H1 (cell line): ENCODE measurements at regions not wholly inside any gene's neighbourhood (a gene's known extent, or its start where the extent isn't known, plus 50 kb on each side); places are given as distances from the start of the nearest gene placed in this dataset.

Experiments
- CTCF ChIA-PET: fragments of 300-600 bp; sonication (Branson Sonifier 250); formaldehyde crosslinking; loops from one replicate; lab custom pipeline; 2021; ENCODE audit not compliant: partially characterized antibody; lab: Charles Lee
- POLR2A ChIA-PET: fragments of 300-600 bp; sonication (Branson Sonifier 250); formaldehyde crosslinking; loops from one replicate; lab custom pipeline; 2021; ENCODE audit warnings: inconsistent platforms; ENCODE audit not compliant: partially characterized antibody; lab: Charles Lee
- DNase-seq, 2 experiments: peaks; one replicate each; pipeline versions ENCODE4 v3.0.0 to v3.0.0-alpha.2; 2010 to 2022; ENCODE audit warnings: low spot score in 2 of 2, low read depth in 1 of 2, mixed read lengths in 1 of 2
- FAIRE-seq: peaks from 2 replicates; lab custom pipeline; 2011; peaks lifted over from hg19 to GRCh38; lab: Jason Lieb, UNC
- H2AFZ ChIP-seq: 2 replicates; pipeline ENCODE4 v1.8.1; 2012; ENCODE audit warnings: low read length, inconsistent platforms
- H2AK5ac ChIP-seq: 2 replicates; pipeline ENCODE4 v1.6.1; 2013; ENCODE audit warnings: low read depth, low read length
- H2BK120ac ChIP-seq: replicated peaks from 2 replicates; pipeline ENCODE3; 2013; ENCODE audit warnings: low read depth, low read length, inconsistent platforms
- H2BK12ac ChIP-seq: 2 replicates; pipeline ENCODE4 v1.6.1; 2013; ENCODE audit warnings: low read depth, low read length
- H2BK15ac ChIP-seq: 2 replicates; pipeline ENCODE4 v1.6.1; 2013; ENCODE audit warnings: low read length
- H2BK20ac ChIP-seq: 2 replicates; pipeline ENCODE4 v1.6.1; 2013; ENCODE audit warnings: low read length
- H2BK5ac ChIP-seq: 2 replicates; pipeline ENCODE4 v1.6.1; 2013; ENCODE audit warnings: low read depth, low read length
- H3K14ac ChIP-seq: 2 replicates; pipeline ENCODE4 v1.6.1; 2013; ENCODE audit warnings: inconsistent platforms; ENCODE audit not compliant: insufficient read length
- H3K18ac ChIP-seq: 2 replicates; pipeline ENCODE4 v1.6.1; 2013; ENCODE audit warnings: low read length; ENCODE audit errors: extremely low read depth
- H3K23ac ChIP-seq: 2 replicates; pipeline ENCODE4 v1.6.1; 2013; ENCODE audit warnings: inconsistent platforms; ENCODE audit not compliant: insufficient read length
- H3K23me2 ChIP-seq: 2 replicates; pipeline ENCODE4 v1.6.1; 2013; ENCODE audit warnings: low read depth, low read length
- H3K27ac ChIP-seq: 2 replicates; pipeline ENCODE4 v1.6.1; 2011; ENCODE audit warnings: low read depth, low read length, inconsistent platforms
- H3K27me3 ChIP-seq, 4 experiments: replicated peaks in 1 of 4; 1 replicate in 1 of 4; 2 replicates in 3 of 4; pipeline versions ENCODE4 v1.6.1 to v1.8.1; 2011 to 2013; ENCODE audit warnings: low read length in 3 of 4, mild to moderate bottlenecking in 3 of 4, inconsistent platforms in 2 of 4, mixed read lengths in 2 of 4, moderate library complexity in 1 of 4; ENCODE audit not compliant: control insufficient read depth in 3 of 4, insufficient read depth in 3 of 4; ENCODE audit errors: extremely low read depth in 1 of 4
- H3K36me3 ChIP-seq, 4 experiments: 2 replicates each; pipeline versions ENCODE4 v1.6.1 to v1.8.1; 2011 to 2013; ENCODE audit warnings: mild to moderate bottlenecking in 4 of 4, low read length in 3 of 4, moderate library complexity in 2 of 4, control low read depth in 1 of 4, inconsistent platforms in 1 of 4; ENCODE audit not compliant: insufficient read depth in 4 of 4, control insufficient read depth in 2 of 4
- H3K4ac ChIP-seq: replicated peaks from 2 replicates; pipeline ENCODE3; 2013; ENCODE audit warnings: low read length, low read depth, mixed read lengths, inconsistent platforms; ENCODE audit not compliant: insufficient read length
- H3K4me1 ChIP-seq, 4 experiments: replicated peaks in 1 of 4; 1 replicate in 1 of 4; 2 replicates in 3 of 4; pipeline versions ENCODE4 v1.6.1 to v1.8.1; 2011 to 2013; ENCODE audit warnings: low read length in 3 of 4, inconsistent platforms in 2 of 4, mixed read lengths in 1 of 4; ENCODE audit not compliant: insufficient read depth in 4 of 4, control insufficient read depth in 3 of 4
- H3K4me2 ChIP-seq, 2 experiments: 2 replicates each; pipeline versions ENCODE4 v1.6.1 to v1.8.1; 2011 to 2013; ENCODE audit warnings: low read depth in 2 of 2, low read length in 2 of 2, control low read depth in 1 of 2, inconsistent platforms in 1 of 2, mild to moderate bottlenecking in 1 of 2; ENCODE audit not compliant: insufficient read depth in 1 of 2
- H3K4me3 ChIP-seq, 4 experiments: fragments of 200-600, 300-600 bp in 1 of 4; sonication (generic), shearing (Covaris generic), sonication (Bioruptor Twin) in 1 of 4; 2 replicates each; pipeline versions ENCODE4 v1.5.1 to v1.8.1; 2011 to 2016; ENCODE audit warnings: low read length in 4 of 4, low read depth in 3 of 4, control low read depth in 2 of 4, inconsistent platforms in 2 of 4, mild to moderate bottlenecking in 2 of 4, mixed read lengths in 1 of 4, moderate library complexity in 1 of 4; ENCODE audit not compliant: insufficient read depth in 2 of 4; ENCODE audit errors: extremely low read depth in 1 of 4
- H3K56ac ChIP-seq: replicated peaks from 2 replicates; pipeline ENCODE3; 2013; ENCODE audit warnings: low read depth, mild to moderate bottlenecking, mixed read lengths, low read length, inconsistent platforms; ENCODE audit not compliant: insufficient read length
- H3K79me1 ChIP-seq: 2 replicates; pipeline ENCODE4 v1.6.1; 2013; ENCODE audit warnings: low read depth, low read length, control low read depth
- H3K79me2 ChIP-seq, 2 experiments: 2 replicates each; pipeline versions ENCODE4 v1.6.1 to v1.8.1; 2012 to 2013; ENCODE audit warnings: low read length in 2 of 2, mild to moderate bottlenecking in 2 of 2, inconsistent platforms in 1 of 2; ENCODE audit not compliant: insufficient read depth in 2 of 2, control insufficient read depth in 1 of 2
- H3K9ac ChIP-seq, 4 experiments: replicated peaks in 1 of 4; 1 replicate in 1 of 4; 2 replicates in 3 of 4; pipeline versions ENCODE4 v1.6.1 to v1.8.1; 2011 to 2013; ENCODE audit warnings: low read depth in 3 of 4, low read length in 3 of 4, control low read depth in 2 of 4, mild to moderate bottlenecking in 2 of 4, moderate library complexity in 2 of 4, inconsistent platforms in 1 of 4; ENCODE audit errors: extremely low read depth in 1 of 4
- H3K9me3 ChIP-seq, 2 experiments: 2 replicates each; pipeline versions ENCODE4 v1.6.1 to v1.8.1; 2012 to 2013; ENCODE audit warnings: mild to moderate bottlenecking in 2 of 2, moderate library complexity in 2 of 2, control low read depth in 1 of 2, inconsistent platforms in 1 of 2, low read depth in 1 of 2, low read length in 1 of 2, mixed read lengths in 1 of 2; ENCODE audit not compliant: insufficient read depth in 2 of 2
- H4K20me1 ChIP-seq, 2 experiments: replicated peaks in 1 of 2; 2 replicates each; pipeline versions ENCODE3 to v1.8.1; 2011 to 2013; ENCODE audit warnings: inconsistent platforms in 2 of 2, low read length in 2 of 2, mild to moderate bottlenecking in 1 of 2; ENCODE audit not compliant: insufficient read depth in 2 of 2, control insufficient read depth in 1 of 2
- H4K5ac ChIP-seq: 2 replicates; pipeline ENCODE4 v1.6.1; 2013; ENCODE audit warnings: low read length, low read depth, mixed read lengths, inconsistent platforms; ENCODE audit not compliant: insufficient read length
- H4K8ac ChIP-seq: 2 replicates; pipeline ENCODE4 v1.8.0; 2013; ENCODE audit warnings: mild to moderate bottlenecking, moderate library complexity, low read length, inconsistent platforms; ENCODE audit not compliant: insufficient read depth; ENCODE audit errors: extremely low read depth
- H4K91ac ChIP-seq: replicated peaks from 2 replicates; pipeline ENCODE3; 2013; ENCODE audit warnings: low read length, mixed read lengths, inconsistent platforms; ENCODE audit not compliant: insufficient read length
- BACH1 ChIP-seq: IDR thresholded peaks from 2 replicates; pipeline ENCODE4 v1.6.1; 2012; ENCODE audit warnings: low read length, improper control_type of control experiment
- EP300 ChIP-seq, 2 experiments: IDR thresholded peaks; 1 replicate in 1 of 2; 2 replicates in 1 of 2; pipeline ENCODE4 v1.6.1; 2011 to 2012; ENCODE audit warnings: low read depth in 2 of 2, low read length in 2 of 2, mild to moderate bottlenecking in 2 of 2, borderline replicate concordance in 1 of 2, inconsistent platforms in 1 of 2, moderate library complexity in 1 of 2
- HDAC6 ChIP-seq: IDR thresholded peaks from one replicate; pipeline ENCODE4 v1.7.1; 2012; ENCODE audit warnings: low read depth, mild to moderate bottlenecking, inconsistent platforms, low read length, moderate library complexity
- JUN ChIP-seq: IDR thresholded peaks from 2 replicates; pipeline ENCODE4 v1.6.1; 2011; ENCODE audit warnings: low read depth, mild to moderate bottlenecking, improper control_type of control experiment, low read length
- POLR2AphosphoS5 ChIP-seq: IDR thresholded peaks from 2 replicates; pipeline ENCODE4 v1.6.1; 2011; ENCODE audit warnings: low read depth, low read length
- POU5F1 ChIP-seq: IDR thresholded peaks from 2 replicates; pipeline ENCODE4 v1.6.1; 2011; ENCODE audit warnings: low read depth, mild to moderate bottlenecking, low read length, moderate library complexity
- RFX5 ChIP-seq: IDR thresholded peaks from 2 replicates; pipeline ENCODE4 v1.6.1; 2011; ENCODE audit warnings: low read depth, low read length, improper control_type of control experiment, borderline replicate concordance
- SIX5 ChIP-seq: IDR thresholded peaks from 2 replicates; pipeline ENCODE4 v1.6.1; 2011; ENCODE audit warnings: mild to moderate bottlenecking, low read depth, low read length
- TEAD4 ChIP-seq: IDR thresholded peaks from 2 replicates; pipeline ENCODE4 v1.6.1; 2012; ENCODE audit warnings: low read depth, low read length, inconsistent platforms, mixed read lengths
- WGBS, 2 experiments: shearing (Covaris generic) in 1 of 2; methylation state at CpG; one replicate each; pipeline versions ENCODE4 v1.1.6 to v1.1.7; 2013 to 2015; ENCODE audit warnings: low lambda C conversion rate in 2 of 2, mixed read lengths in 2 of 2, inconsistent platforms in 1 of 2, low coverage in 1 of 2, missing lambda C conversion rate in 1 of 2; ENCODE audit not compliant: insufficient replicate concordance in 2 of 2, insufficient coverage in 1 of 2, insufficient read length in 1 of 2; ENCODE audit errors: extremely low coverage in 1 of 2, missing lambda C conversion rate in 1 of 2; 5-methylcytosine and 5-hydroxymethylcytosine counted together

DNA sequence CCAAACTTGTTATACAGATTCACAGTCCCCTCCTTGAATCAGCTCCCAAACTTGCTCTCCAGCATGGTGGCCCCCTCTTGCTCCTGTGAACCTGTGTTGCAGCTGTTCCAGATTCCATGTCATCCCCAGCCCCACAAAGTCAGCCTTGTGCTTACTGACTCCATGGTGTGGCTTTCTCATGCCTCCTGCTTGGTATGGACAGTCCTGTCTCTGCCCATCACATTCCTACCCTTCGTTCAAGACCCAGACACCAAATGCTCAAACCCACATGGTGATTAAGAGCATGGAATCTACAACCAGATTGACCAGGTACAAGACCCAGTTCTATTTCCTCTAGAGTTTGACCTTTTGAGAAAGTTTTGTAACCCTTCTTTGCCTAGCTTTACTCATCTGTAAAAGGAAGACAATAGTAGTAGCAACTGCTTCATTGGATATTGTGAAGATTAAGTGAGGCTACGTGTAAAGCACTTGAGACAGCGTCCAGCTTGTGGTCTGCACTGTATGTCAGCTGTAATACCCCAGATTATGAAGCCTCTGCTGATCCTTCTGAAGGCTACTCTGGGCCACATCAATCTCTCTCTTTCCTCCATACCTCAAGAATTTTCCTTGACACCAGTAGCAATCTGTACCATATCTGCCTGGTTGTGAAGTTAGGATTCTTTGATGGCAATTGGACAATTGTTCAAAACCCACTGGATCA, 146.4 kb upstream of the HAAO start:
- no peak overlapping the region for H3K4me2 ChIP-seq
- no peak overlapping the region for H4K5ac ChIP-seq
- H3K79me1 ChIP-seq = no peaks in the 10 kb centered on the region
- H3K27ac ChIP-seq = no peak overlapping the region
- ChIA-PET POLR2A (no interaction called here), CTCF (interaction anchor here (1.2 to 2.6 kb wide), 2 partner anchors 10 to 79 kb away, joined by 5 to 13 read pairs; no protein-coding TSS in a partner anchor)
- DNase-seq = no peak
- no peaks in the 10 kb centered on the region for H3K79me2 ChIP-seq
- TF ChIP-seq SIX5 (no peak), BACH1 (no peak), EP300 (IDR thresholded peaks at IDR 0.05; ENCODE audit: borderline replicate concordance in 1 of 2, low read depth in 2 of 2, low read length in 2 of 2) (no peak), HDAC6 (no peak), JUN (no peak), POU5F1 (no peak), RFX5 (no peak), TEAD4 (no peak), POLR2AphosphoS5 (no peak)
- H4K91ac ChIP-seq = no peak overlapping the region
- H3K36me3 ChIP-seq = no peaks in the 10 kb centered on the region
- H3K4me1 ChIP-seq = peaks cover 0 to 2% (median 0%) of the 10 kb centered on the region in 4 experiments; a peak in 2 of 7 replicates
- no peaks in the 10 kb centered on the region for H3K23me2 ChIP-seq
- H3K27me3 ChIP-seq = no peaks in the 10 kb centered on the region
- no peak overlapping the region for H2BK20ac ChIP-seq
- no peaks in the 10 kb centered on the region for H3K9me3 ChIP-seq
- no peak overlapping the region for H2BK12ac ChIP-seq
- no peak overlapping the region for H3K4me3 ChIP-seq
- H3K23ac ChIP-seq = no peak overlapping the region
- no peak overlapping the region for H2BK15ac ChIP-seq
- H2BK120ac ChIP-seq = no peak overlapping the region
- H4K20me1 ChIP-seq = no peaks in the 10 kb centered on the region
- no peak overlapping the region for H3K4ac ChIP-seq
- H2BK5ac ChIP-seq = no peak overlapping the region
- H3K18ac ChIP-seq = no peak overlapping the region
- no peak overlapping the region for H4K8ac ChIP-seq
- no peak overlapping the region for H2AK5ac ChIP-seq
- WGBS, 2 experiments = 94% methylated on average over 3 of the region's 3 CpGs; no CpG with 5 or more reads in 1 of the 2 experiments
- H3K9ac ChIP-seq = no peak overlapping the region
- no peak overlapping the region for H3K14ac ChIP-seq
- FAIRE-seq = no peak
- no peak overlapping the region for H3K56ac ChIP-seq
- no peak overlapping the region for H2AFZ ChIP-seq
